H1 (cell line): ENCODE measurements at regions not wholly inside any gene's neighbourhood (a gene's known extent, or its start where the extent isn't known, plus 50 kb on each side); places are given as distances from the start of the nearest gene placed in this dataset.
A peak's percentile ranks its signal among the peaks of the same experiment; 100 is the strongest.

Experiments used
- CTCF ChIA-PET: fragments of 300-600 bp; sonication (Branson Sonifier 250); formaldehyde crosslinking; loops from one replicate; lab custom pipeline; 2021; ENCODE audit not compliant: partially characterized antibody; lab: Charles Lee
- POLR2A ChIA-PET: fragments of 300-600 bp; sonication (Branson Sonifier 250); formaldehyde crosslinking; loops from one replicate; lab custom pipeline; 2021; ENCODE audit warnings: inconsistent platforms; ENCODE audit not compliant: partially characterized antibody; lab: Charles Lee
- DNase-seq, 2 experiments: peaks; one replicate each; pipeline versions ENCODE4 v3.0.0 to v3.0.0-alpha.2; 2010 to 2022; ENCODE audit warnings: low spot score in 2 of 2, low read depth in 1 of 2, mixed read lengths in 1 of 2
- FAIRE-seq: peaks from 2 replicates; lab custom pipeline; 2011; peaks lifted over from hg19 to GRCh38; lab: Jason Lieb, UNC
- H2AFZ ChIP-seq: 2 replicates; pipeline ENCODE4 v1.8.1; 2012; ENCODE audit warnings: low read length, inconsistent platforms
- H2AK5ac ChIP-seq: 2 replicates; pipeline ENCODE4 v1.6.1; 2013; ENCODE audit warnings: low read depth, low read length
- H2BK120ac ChIP-seq: replicated peaks from 2 replicates; pipeline ENCODE3; 2013; ENCODE audit warnings: low read depth, low read length, inconsistent platforms
- H2BK12ac ChIP-seq: 2 replicates; pipeline ENCODE4 v1.6.1; 2013; ENCODE audit warnings: low read depth, low read length
- H2BK15ac ChIP-seq: 2 replicates; pipeline ENCODE4 v1.6.1; 2013; ENCODE audit warnings: low read length
- H2BK20ac ChIP-seq: 2 replicates; pipeline ENCODE4 v1.6.1; 2013; ENCODE audit warnings: low read length
- H2BK5ac ChIP-seq: 2 replicates; pipeline ENCODE4 v1.6.1; 2013; ENCODE audit warnings: low read depth, low read length
- H3K14ac ChIP-seq: 2 replicates; pipeline ENCODE4 v1.6.1; 2013; ENCODE audit warnings: inconsistent platforms; ENCODE audit not compliant: insufficient read length
- H3K18ac ChIP-seq: 2 replicates; pipeline ENCODE4 v1.6.1; 2013; ENCODE audit warnings: low read length; ENCODE audit errors: extremely low read depth
- H3K23ac ChIP-seq: 2 replicates; pipeline ENCODE4 v1.6.1; 2013; ENCODE audit warnings: inconsistent platforms; ENCODE audit not compliant: insufficient read length
- H3K23me2 ChIP-seq: 2 replicates; pipeline ENCODE4 v1.6.1; 2013; ENCODE audit warnings: low read depth, low read length
- H3K27ac ChIP-seq: 2 replicates; pipeline ENCODE4 v1.6.1; 2011; ENCODE audit warnings: low read depth, low read length, inconsistent platforms
- H3K27me3 ChIP-seq, 4 experiments: replicated peaks in 1 of 4; 1 replicate in 1 of 4; 2 replicates in 3 of 4; pipeline versions ENCODE4 v1.6.1 to v1.8.1; 2011 to 2013; ENCODE audit warnings: low read length in 3 of 4, mild to moderate bottlenecking in 3 of 4, inconsistent platforms in 2 of 4, mixed read lengths in 2 of 4, moderate library complexity in 1 of 4; ENCODE audit not compliant: control insufficient read depth in 3 of 4, insufficient read depth in 3 of 4; ENCODE audit errors: extremely low read depth in 1 of 4
- H3K36me3 ChIP-seq, 4 experiments: 2 replicates each; pipeline versions ENCODE4 v1.6.1 to v1.8.1; 2011 to 2013; ENCODE audit warnings: mild to moderate bottlenecking in 4 of 4, low read length in 3 of 4, moderate library complexity in 2 of 4, control low read depth in 1 of 4, inconsistent platforms in 1 of 4; ENCODE audit not compliant: insufficient read depth in 4 of 4, control insufficient read depth in 2 of 4
- H3K4ac ChIP-seq: replicated peaks from 2 replicates; pipeline ENCODE3; 2013; ENCODE audit warnings: low read length, low read depth, mixed read lengths, inconsistent platforms; ENCODE audit not compliant: insufficient read length
- H3K4me1 ChIP-seq, 4 experiments: replicated peaks in 1 of 4; 1 replicate in 1 of 4; 2 replicates in 3 of 4; pipeline versions ENCODE4 v1.6.1 to v1.8.1; 2011 to 2013; ENCODE audit warnings: low read length in 3 of 4, inconsistent platforms in 2 of 4, mixed read lengths in 1 of 4; ENCODE audit not compliant: insufficient read depth in 4 of 4, control insufficient read depth in 3 of 4
- H3K4me2 ChIP-seq, 2 experiments: 2 replicates each; pipeline versions ENCODE4 v1.6.1 to v1.8.1; 2011 to 2013; ENCODE audit warnings: low read depth in 2 of 2, low read length in 2 of 2, control low read depth in 1 of 2, inconsistent platforms in 1 of 2, mild to moderate bottlenecking in 1 of 2; ENCODE audit not compliant: insufficient read depth in 1 of 2
- H3K4me3 ChIP-seq, 4 experiments: fragments of 200-600, 300-600 bp in 1 of 4; sonication (generic), shearing (Covaris generic), sonication (Bioruptor Twin) in 1 of 4; 2 replicates each; pipeline versions ENCODE4 v1.5.1 to v1.8.1; 2011 to 2016; ENCODE audit warnings: low read length in 4 of 4, low read depth in 3 of 4, control low read depth in 2 of 4, inconsistent platforms in 2 of 4, mild to moderate bottlenecking in 2 of 4, mixed read lengths in 1 of 4, moderate library complexity in 1 of 4; ENCODE audit not compliant: insufficient read depth in 2 of 4; ENCODE audit errors: extremely low read depth in 1 of 4
- H3K56ac ChIP-seq: replicated peaks from 2 replicates; pipeline ENCODE3; 2013; ENCODE audit warnings: low read depth, mild to moderate bottlenecking, mixed read lengths, low read length, inconsistent platforms; ENCODE audit not compliant: insufficient read length
- H3K79me1 ChIP-seq: 2 replicates; pipeline ENCODE4 v1.6.1; 2013; ENCODE audit warnings: low read depth, low read length, control low read depth
- H3K79me2 ChIP-seq, 2 experiments: 2 replicates each; pipeline versions ENCODE4 v1.6.1 to v1.8.1; 2012 to 2013; ENCODE audit warnings: low read length in 2 of 2, mild to moderate bottlenecking in 2 of 2, inconsistent platforms in 1 of 2; ENCODE audit not compliant: insufficient read depth in 2 of 2, control insufficient read depth in 1 of 2
- H3K9ac ChIP-seq, 4 experiments: replicated peaks in 1 of 4; 1 replicate in 1 of 4; 2 replicates in 3 of 4; pipeline versions ENCODE4 v1.6.1 to v1.8.1; 2011 to 2013; ENCODE audit warnings: low read depth in 3 of 4, low read length in 3 of 4, control low read depth in 2 of 4, mild to moderate bottlenecking in 2 of 4, moderate library complexity in 2 of 4, inconsistent platforms in 1 of 4; ENCODE audit errors: extremely low read depth in 1 of 4
- H3K9me3 ChIP-seq, 2 experiments: 2 replicates each; pipeline versions ENCODE4 v1.6.1 to v1.8.1; 2012 to 2013; ENCODE audit warnings: mild to moderate bottlenecking in 2 of 2, moderate library complexity in 2 of 2, control low read depth in 1 of 2, inconsistent platforms in 1 of 2, low read depth in 1 of 2, low read length in 1 of 2, mixed read lengths in 1 of 2; ENCODE audit not compliant: insufficient read depth in 2 of 2
- H4K20me1 ChIP-seq, 2 experiments: replicated peaks in 1 of 2; 2 replicates each; pipeline versions ENCODE3 to v1.8.1; 2011 to 2013; ENCODE audit warnings: inconsistent platforms in 2 of 2, low read length in 2 of 2, mild to moderate bottlenecking in 1 of 2; ENCODE audit not compliant: insufficient read depth in 2 of 2, control insufficient read depth in 1 of 2
- H4K5ac ChIP-seq: 2 replicates; pipeline ENCODE4 v1.6.1; 2013; ENCODE audit warnings: low read length, low read depth, mixed read lengths, inconsistent platforms; ENCODE audit not compliant: insufficient read length
- H4K8ac ChIP-seq: 2 replicates; pipeline ENCODE4 v1.8.0; 2013; ENCODE audit warnings: mild to moderate bottlenecking, moderate library complexity, low read length, inconsistent platforms; ENCODE audit not compliant: insufficient read depth; ENCODE audit errors: extremely low read depth
- H4K91ac ChIP-seq: replicated peaks from 2 replicates; pipeline ENCODE3; 2013; ENCODE audit warnings: low read length, mixed read lengths, inconsistent platforms; ENCODE audit not compliant: insufficient read length
- ASH2L ChIP-seq: fragments of 200-600, 300-600 bp; sonication (generic); IDR thresholded peaks from one replicate; pipeline ENCODE4 v1.7.1; 2017; ENCODE audit warnings: low read length
- BACH1 ChIP-seq: IDR thresholded peaks from 2 replicates; pipeline ENCODE4 v1.6.1; 2012; ENCODE audit warnings: low read length, improper control_type of control experiment
- CBX5 ChIP-seq: fragments of 300-800, 300-1000 bp; sonication (generic); IDR thresholded peaks from 2 replicates; pipeline ENCODE4 v1.7.1; 2016; ENCODE audit warnings: antibody characterized with exemption, low read length, low read depth
- GABPA ChIP-seq: IDR thresholded peaks from 2 replicates; pipeline ENCODE4 v1.6.1; 2011; ENCODE audit warnings: mild to moderate bottlenecking, low read length, moderate library complexity, borderline replicate concordance; ENCODE audit not compliant: insufficient read depth
- POU5F1 ChIP-seq: IDR thresholded peaks from 2 replicates; pipeline ENCODE4 v1.6.1; 2011; ENCODE audit warnings: low read depth, mild to moderate bottlenecking, low read length, moderate library complexity
- RXRA ChIP-seq: IDR thresholded peaks from 2 replicates; pipeline ENCODE4 v1.6.1; 2011; ENCODE audit warnings: low read depth, mild to moderate bottlenecking, low read length, moderate library complexity; ENCODE audit not compliant: insufficient read depth
- SP1 ChIP-seq: IDR thresholded peaks from 2 replicates; pipeline ENCODE4 v1.6.1; 2011; ENCODE audit warnings: low read depth, low read length
- SP2 ChIP-seq: IDR thresholded peaks from 2 replicates; pipeline ENCODE4 v1.6.1; 2012; ENCODE audit warnings: mild to moderate bottlenecking, low read length, inconsistent platforms
- SRF ChIP-seq: IDR thresholded peaks from 2 replicates; pipeline ENCODE4 v1.6.1; 2011; ENCODE audit warnings: mild to moderate bottlenecking, low read depth, low read length, moderate library complexity
- WGBS, 2 experiments: shearing (Covaris generic) in 1 of 2; methylation state at CpG; one replicate each; pipeline versions ENCODE4 v1.1.6 to v1.1.7; 2013 to 2015; ENCODE audit warnings: low lambda C conversion rate in 2 of 2, mixed read lengths in 2 of 2, inconsistent platforms in 1 of 2, low coverage in 1 of 2, missing lambda C conversion rate in 1 of 2; ENCODE audit not compliant: insufficient replicate concordance in 2 of 2, insufficient coverage in 1 of 2, insufficient read length in 1 of 2; ENCODE audit errors: extremely low coverage in 1 of 2, missing lambda C conversion rate in 1 of 2; 5-methylcytosine and 5-hydroxymethylcytosine counted together
- TF ChIP-seq, protein P1 (sequence below): IDR thresholded peaks from 2 replicates; pipeline ENCODE4 v1.6.1; 2011; ENCODE audit warnings: low read depth, mild to moderate bottlenecking, low read length; ENCODE audit not compliant: insufficient read depth
- TF ChIP-seq, protein P2 (sequence below): IDR thresholded peaks from 2 replicates; pipeline ENCODE4 v1.6.1; 2012; ENCODE audit warnings: low read length, inconsistent platforms

DNA sequence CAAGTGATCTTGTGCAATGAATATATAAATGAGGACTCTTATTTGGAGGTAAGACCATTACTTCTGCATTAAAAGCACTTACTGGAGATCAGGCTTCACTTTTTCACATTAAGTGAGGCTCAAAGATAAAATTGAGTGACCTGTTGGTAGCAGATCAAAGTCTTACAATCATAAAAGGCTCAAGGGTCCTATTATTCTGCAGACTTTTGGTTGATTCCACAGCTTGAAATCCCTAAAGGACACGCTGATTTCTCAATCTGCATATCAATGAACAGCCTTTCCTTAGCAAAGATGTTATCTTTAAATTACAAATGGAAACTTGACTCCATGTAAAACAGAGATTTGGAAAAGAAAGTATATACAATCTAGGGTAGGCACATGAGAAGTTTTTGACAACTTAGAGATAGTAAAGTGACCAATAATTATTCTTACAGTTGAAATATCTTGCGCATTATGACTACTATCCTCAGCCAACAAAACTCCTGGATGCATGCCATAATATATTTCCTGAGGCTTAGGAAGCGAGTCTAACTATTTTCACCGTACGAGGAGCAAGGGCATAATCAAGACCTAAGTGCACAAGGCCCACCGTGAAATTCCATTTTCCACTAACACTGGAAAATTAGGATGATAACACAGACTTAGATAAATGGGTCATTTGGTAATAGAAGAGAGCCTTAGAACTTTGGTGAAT, 640.7 kb downstream of the LIG4 start:
- no peak overlapping the region for H2BK20ac ChIP-seq
- no peak overlapping the region for H3K9ac ChIP-seq
- ChIA-PET POLR2A (no interaction called here), CTCF (no interaction called here)
- peak overlapping the region in 1 of 4 experiments; percentile 41; a peak in 2 of 8 replicates for H3K4me3 ChIP-seq
- no peaks in the 10 kb centered on the region for H3K79me2 ChIP-seq
- H3K4me1 ChIP-seq, result peaks cover 0 to 11% (median 9%) of the 10 kb centered on the region in 4 experiments; a peak in 3 of 7 replicates
- no peak overlapping the region for H3K27ac ChIP-seq
- H4K20me1 ChIP-seq, result peaks cover 1 to 2% of the 10 kb centered on the region in 2 experiments
- no peak overlapping the region for H4K91ac ChIP-seq
- H4K5ac ChIP-seq, result no peak overlapping the region
- H3K4ac ChIP-seq, result no peak overlapping the region
- H3K9me3 ChIP-seq, result peaks cover 0 to 3% of the 10 kb centered on the region in 2 experiments; a peak in 1 of 4 replicates
- no peak overlapping the region for H3K56ac ChIP-seq
- DNase-seq (peak in 1 of 2 experiments; percentile 10), FAIRE-seq (no peak)
- no peak overlapping the region for H3K18ac ChIP-seq
- no peak overlapping the region for H2BK15ac ChIP-seq
- H3K36me3 ChIP-seq, result peaks cover 0 to 3% (median 0%) of the 10 kb centered on the region in 4 experiments; a peak in 1 of 8 replicates
- no peak overlapping the region for H3K14ac ChIP-seq
- H3K79me1 ChIP-seq, result no peaks in the 10 kb centered on the region; the same call in 1 of the 2 replicates
- no peaks in the 10 kb centered on the region; the same call in 1 of the 2 replicates for H3K23me2 ChIP-seq
- no peak overlapping the region; the same call in 1 of the 2 replicates for H2BK5ac ChIP-seq
- 52% methylated on average over 6 of the region's 6 CpGs; no CpG with 5 or more reads in 1 of the 2 experiments for WGBS, 2 experiments
- no peak overlapping the region for H2BK120ac ChIP-seq
- H2AFZ ChIP-seq, result no peak overlapping the region
- no peak overlapping the region for H4K8ac ChIP-seq
- H2AK5ac ChIP-seq, result no peak overlapping the region
- H3K4me2 ChIP-seq, result peak overlapping the region; percentile 36 to 48; a peak in 2 of 4 replicates
- H3K27me3 ChIP-seq, result peaks cover 5 to 23% (median 13%) of the 10 kb centered on the region in 4 experiments; a peak in 6 of 7 replicates
- H3K23ac ChIP-seq, result no peak overlapping the region
- no peak overlapping the region for H2BK12ac ChIP-seq
- TF ChIP-seq SP2 (no peak), POU5F1 (peak; percentile 86; the same call in 1 of the 2 replicates), SP1 (0 out of 2 replicates have a peak, but pooled peaks have one; percentile 23), CBX5 (no peak), RXRA (no peak), SRF (no peak), GABPA (no peak), BACH1 (no peak), ASH2L (no peak)
- TF ChIP-seq, protein P1, sequence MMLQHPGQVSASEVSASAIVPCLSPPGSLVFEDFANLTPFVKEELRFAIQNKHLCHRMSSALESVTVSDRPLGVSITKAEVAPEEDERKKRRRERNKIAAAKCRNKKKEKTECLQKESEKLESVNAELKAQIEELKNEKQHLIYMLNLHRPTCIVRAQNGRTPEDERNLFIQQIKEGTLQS, result no peak
- TF ChIP-seq, protein P2, sequence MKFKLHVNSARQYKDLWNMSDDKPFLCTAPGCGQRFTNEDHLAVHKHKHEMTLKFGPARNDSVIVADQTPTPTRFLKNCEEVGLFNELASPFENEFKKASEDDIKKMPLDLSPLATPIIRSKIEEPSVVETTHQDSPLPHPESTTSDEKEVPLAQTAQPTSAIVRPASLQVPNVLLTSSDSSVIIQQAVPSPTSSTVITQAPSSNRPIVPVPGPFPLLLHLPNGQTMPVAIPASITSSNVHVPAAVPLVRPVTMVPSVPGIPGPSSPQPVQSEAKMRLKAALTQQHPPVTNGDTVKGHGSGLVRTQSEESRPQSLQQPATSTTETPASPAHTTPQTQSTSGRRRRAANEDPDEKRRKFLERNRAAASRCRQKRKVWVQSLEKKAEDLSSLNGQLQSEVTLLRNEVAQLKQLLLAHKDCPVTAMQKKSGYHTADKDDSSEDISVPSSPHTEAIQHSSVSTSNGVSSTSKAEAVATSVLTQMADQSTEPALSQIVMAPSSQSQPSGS, result no peak
